ENCODE measurements at regions not wholly inside any gene's neighbourhood (a gene's known extent, or its start where the extent isn't known, plus 50 kb on each side); places are given as distances from the start of the nearest gene placed in this dataset.
A peak's percentile ranks its signal among the peaks of the same experiment; 100 is the strongest.

- H3K4me3 Mint-ChIP-seq: no peak overlapping the region
These were observed 134.6 kb downstream of the TNFSF18 start for GRCh38 chr1:172916116-172916515.

GRCh38 chr1:172917972-172918371, 132.8 kb downstream of the TNFSF18 start:
- peaks cover 8% of the 10 kb centered on the region for H3K9me3 Mint-ChIP-seq
- H3K4me1 Mint-ChIP-seq: peaks cover 22% of the 10 kb centered on the region
- peaks cover 8% of the 10 kb centered on the region for H3K36me3 Mint-ChIP-seq
- TF ChIP-seq CTCF (IDR thresholded peaks at IDR 0.05; ENCODE audit: unreplicated experiment): no peak
- no peak for DNase-seq (ENCODE audit: low spot score in 2 of 2, unreplicated experiment in 2 of 2)
- no peak overlapping the region for H3K4me3 Mint-ChIP-seq
- no peak overlapping the region for H3K27ac Mint-ChIP-seq
- no peaks in the 10 kb centered on the region for H3K27me3 Mint-ChIP-seq (ENCODE audit: low read depth)

More at GRCh38 chr1:172916116-172916515, 134.6 kb downstream of the TNFSF18 start:
- no peaks in the 10 kb centered on the region for H3K27me3 Mint-ChIP-seq (ENCODE audit: low read depth)
- H3K36me3 Mint-ChIP-seq: peaks cover 11% of the 10 kb centered on the region
- peaks cover 16% of the 10 kb centered on the region for H3K9me3 Mint-ChIP-seq
- H3K27ac Mint-ChIP-seq: no peak overlapping the region
- no peak for TF ChIP-seq CTCF (IDR thresholded peaks at IDR 0.05; ENCODE audit: unreplicated experiment)
- peaks cover 22% of the 10 kb centered on the region for H3K4me1 Mint-ChIP-seq
- DNase-seq (ENCODE audit: low spot score in 2 of 2, unreplicated experiment in 2 of 2): no peak

GRCh38 chr1:172918478-172918877, 132.3 kb downstream of the TNFSF18 start:
- H3K27me3 Mint-ChIP-seq (ENCODE audit: low read depth): no peaks in the 10 kb centered on the region
- no peak for DNase-seq (ENCODE audit: low spot score in 2 of 2, unreplicated experiment in 2 of 2)
- no peak overlapping the region for H3K27ac Mint-ChIP-seq
- peaks cover 2% of the 10 kb centered on the region for H3K36me3 Mint-ChIP-seq
- H3K4me1 Mint-ChIP-seq: peaks cover 22% of the 10 kb centered on the region
- H3K9me3 Mint-ChIP-seq: peaks cover 3% of the 10 kb centered on the region
- no peak overlapping the region for H3K4me3 Mint-ChIP-seq
- TF ChIP-seq CTCF (IDR thresholded peaks at IDR 0.05; ENCODE audit: unreplicated experiment): no peak

GRCh38 chr1:172926070-172926469, 124.7 kb downstream of the TNFSF18 start:
- no peak for TF ChIP-seq CTCF (IDR thresholded peaks at IDR 0.05; ENCODE audit: unreplicated experiment)
- Mint-ChIP-seq H3K27ac (peak overlapping the region; percentile 5), H3K27me3 (ENCODE audit: low read depth) (no peaks in the 10 kb centered on the region), H3K9me3 (no peaks in the 10 kb centered on the region), H3K4me3 (no peak overlapping the region), H3K36me3 (no peaks in the 10 kb centered on the region), H3K4me1 (peaks cover 41% of the 10 kb centered on the region)
- no peak for DNase-seq (ENCODE audit: low spot score in 2 of 2, unreplicated experiment in 2 of 2)

- no peak for DNase-seq (ENCODE audit: low spot score in 2 of 2, unreplicated experiment in 2 of 2)
- H3K27ac Mint-ChIP-seq: peak overlapping the region; percentile 83
These were observed 122.3 kb downstream of the TNFSF18 start for GRCh38 chr1:172928412-172928811.

More at GRCh38 chr1:172928412-172928811, 122.3 kb downstream of the TNFSF18 start:
- Mint-ChIP-seq H3K4me3 (no peak overlapping the region), H3K9me3 (peaks cover 9% of the 10 kb centered on the region), H3K27me3 (ENCODE audit: low read depth) (no peaks in the 10 kb centered on the region), H3K4me1 (peaks cover 47% of the 10 kb centered on the region), H3K36me3 (peaks cover 3% of the 10 kb centered on the region)
- no peak for TF ChIP-seq CTCF (IDR thresholded peaks at IDR 0.05; ENCODE audit: unreplicated experiment)

Measured in mesothelial cell of epicardium (in vitro differentiated cells).